Suppressor macrophage treated with lipopolysaccharide for 4 hours (primary cell): ENCODE measurements at regions not wholly inside any gene's neighbourhood (a gene's known extent, or its start where the extent isn't known, plus 50 kb on each side); places are given as distances from the start of the nearest gene placed in this dataset.

ENCODE experiments used
- DNase-seq: peaks from one replicate; pipeline ENCODE4 v3.0.0-alpha.2; 2020

GRCh38 chr4:6523251-6523650 lies 50.8 kb upstream of the PPP2R2C start:
- DNase-seq = peak; percentile 24

- DNase-seq = no peak
These were observed 50.6 kb upstream of the MAN2B2 start for GRCh38 chr4:6524436-6524835.
